Uterus (tissue), 3 donors: ENCODE measurements at regions not wholly inside any gene's neighbourhood (a gene's known extent, or its start where the extent isn't known, plus 50 kb on each side); places are given as distances from the start of the nearest gene placed in this dataset.

Experiments used
- DNase-seq, 2 donors: peaks; one replicate each; pipeline ENCODE4 v3.0.0-alpha.2; 2019 to 2020
- H3K27ac ChIP-seq, 2 donors: fragments of 200-600 bp; sonication (generic); 1 replicate in 1 of 2; 2 replicates in 1 of 2; pipeline ENCODE4 v1.5.1; 2016 to 2018
- H3K27me3 ChIP-seq, 2 donors: fragments of 200-600 bp; sonication (generic); one replicate each; pipeline ENCODE4 v1.5.1; 2018 to 2019; ENCODE audit warnings: control low read depth in 1 of 2
- H3K36me3 ChIP-seq, 2 donors: fragments of 200-600 bp; sonication (generic); one replicate each; pipeline ENCODE4 v1.5.1; 2019; ENCODE audit warnings: control low read depth in 1 of 2
- H3K4me1 ChIP-seq, 2 donors: fragments of 200-600 bp; sonication (generic); one replicate each; pipeline ENCODE4 v1.5.1; 2018 to 2019; ENCODE audit warnings: control low read depth in 1 of 2
- H3K4me3 ChIP-seq, 2 donors: fragments of 200-600 bp; sonication (generic); 1 replicate in 1 of 2; 2 replicates in 1 of 2; pipeline ENCODE4 v1.5.1; 2018 to 2019; ENCODE audit warnings: mild to moderate bottlenecking in 1 of 2
- H3K9me3 ChIP-seq, 2 donors: fragments of 200-600 bp; sonication (generic); one replicate each; pipeline ENCODE4 v1.5.1; 2019; ENCODE audit warnings: control low read depth in 1 of 2
- CTCF ChIP-seq, 4 experiments: fragments of 200-600 bp in 2 of 4; fragments of 450-650 bp in 2 of 4; sonication (generic) in 2 of 4; IDR thresholded peaks; one replicate each; pipeline ENCODE4 v1.5.1; 2016 to 2019; ENCODE audit warnings: antibody characterized with exemption in 4 of 4, mild to moderate bottlenecking in 2 of 4, moderate library complexity in 1 of 4
- POLR2A ChIP-seq, 2 donors: fragments of 450-650 bp; IDR thresholded peaks; one replicate each; pipeline ENCODE4 v1.6.1; 2016; ENCODE audit warnings: antibody characterized with exemption in 2 of 2, mild to moderate bottlenecking in 1 of 2, moderate library complexity in 1 of 2
- intact Hi-C: fragments of 100-400 bp; cut with DNase I; formaldehyde crosslinking; loops from one replicate; pipeline ENCODE4 v1.15.1; 2023; ENCODE audit warnings: low total_unique reads
- donor health status: DM: yes; HTN: yes; CAD: no.

- Histone ChIP-seq H3K4me1 (no peaks in the 10 kb centered on the region), H3K27ac (no peak overlapping the region), H3K9me3 (no peaks in the 10 kb centered on the region), H3K36me3 (no peaks in the 10 kb centered on the region), H3K4me3 (no peak overlapping the region), H3K27me3 (no peaks in the 10 kb centered on the region)
- intact Hi-C loops = no loop called here
- DNase-seq = no peak
- no peak for TF ChIP-seq CTCF (IDR thresholded peaks at IDR 0.05)
- TF ChIP-seq POLR2A (IDR thresholded peaks at IDR 0.05) = no peak
Measured at GRCh38 chr4:14431155-14432134, 570.8 kb upstream of the CPEB2 start.

- no peaks in the 10 kb centered on the region for H3K36me3 ChIP-seq
- no peaks in the 10 kb centered on the region for H3K4me1 ChIP-seq
- no peak overlapping the region for H3K4me3 ChIP-seq
- no peaks in the 10 kb centered on the region for H3K27me3 ChIP-seq
- intact Hi-C loops = no loop called here
- no peaks in the 10 kb centered on the region for H3K9me3 ChIP-seq
- no peak overlapping the region for H3K27ac ChIP-seq
- DNase-seq = no peak
- TF ChIP-seq POLR2A (IDR thresholded peaks at IDR 0.05) = no peak
- no peak for TF ChIP-seq CTCF (IDR thresholded peaks at IDR 0.05)
Measured at GRCh38 chr4:14434483-14434882, 567.8 kb upstream of the CPEB2 start.

GRCh38 chr4:14434916-14435315, 567.4 kb upstream of the CPEB2 start:
- Histone ChIP-seq H3K27ac (no peak overlapping the region), H3K4me1 (no peaks in the 10 kb centered on the region), H3K4me3 (no peak overlapping the region), H3K9me3 (no peaks in the 10 kb centered on the region), H3K36me3 (no peaks in the 10 kb centered on the region), H3K27me3 (no peaks in the 10 kb centered on the region)
- intact Hi-C loops = no loop called here
- no peak for DNase-seq
- TF ChIP-seq CTCF (IDR thresholded peaks at IDR 0.05) = no peak
- TF ChIP-seq POLR2A (IDR thresholded peaks at IDR 0.05) = no peak

GRCh38 chr4:14441561-14441960, 560.7 kb upstream of the CPEB2 start:
- intact Hi-C loops = no loop called here
- Histone ChIP-seq H3K27me3 (no peaks in the 10 kb centered on the region), H3K4me1 (no peaks in the 10 kb centered on the region), H3K36me3 (no peaks in the 10 kb centered on the region), H3K9me3 (no peaks in the 10 kb centered on the region), H3K27ac (no peak overlapping the region), H3K4me3 (no peak overlapping the region)
- DNase-seq = no peak
- TF ChIP-seq CTCF (IDR thresholded peaks at IDR 0.05) (no peak), POLR2A (IDR thresholded peaks at IDR 0.05) (no peak)

GRCh38 chr4:14445882-14446281, 556.4 kb upstream of the CPEB2 start:
- Histone ChIP-seq H3K4me1 (no peaks in the 10 kb centered on the region), H3K9me3 (no peaks in the 10 kb centered on the region), H3K27ac (no peak overlapping the region), H3K4me3 (no peak overlapping the region), H3K36me3 (no peaks in the 10 kb centered on the region), H3K27me3 (no peaks in the 10 kb centered on the region)
- intact Hi-C loops = no loop called here
- TF ChIP-seq CTCF (IDR thresholded peaks at IDR 0.05) = no peak
- TF ChIP-seq POLR2A (IDR thresholded peaks at IDR 0.05) = no peak
- DNase-seq = no peak
